GM10248 (cell line): ENCODE measurements at regions not wholly inside any gene's neighbourhood (a gene's known extent, or its start where the extent isn't known, plus 50 kb on each side); places are given as distances from the start of the nearest gene placed in this dataset.

ENCODE experiments used
- CTCF ChIA-PET: fragments of 300-600 bp; sonication (Branson Sonifier 250); formaldehyde crosslinking; extraction: SDS; loops from one replicate; lab custom pipeline; 2021; ENCODE audit warnings: antibody characterized with exemption; lab: Yijun Ruan, JAX
- POLR2A ChIA-PET: fragments of 350-650 bp; sonication (Branson Sonifier 250); formaldehyde crosslinking; extraction: SDS; loops from one replicate; lab custom pipeline; 2020; ENCODE audit warnings: antibody characterized with exemption; lab: Yijun Ruan, JAX
- DNase-seq: peaks from one replicate; pipeline ENCODE4 v3.0.0; 2012; ENCODE audit errors: extremely low spot score
- TF ChIP-seq, protein P1 (sequence below): IDR thresholded peaks from 2 replicates; pipeline ENCODE4 v1.5.1; 2012; ENCODE audit warnings: mild to moderate bottlenecking, low read depth; ENCODE audit errors: extremely low read depth, missing control alignments, control extremely low read depth

DNA sequence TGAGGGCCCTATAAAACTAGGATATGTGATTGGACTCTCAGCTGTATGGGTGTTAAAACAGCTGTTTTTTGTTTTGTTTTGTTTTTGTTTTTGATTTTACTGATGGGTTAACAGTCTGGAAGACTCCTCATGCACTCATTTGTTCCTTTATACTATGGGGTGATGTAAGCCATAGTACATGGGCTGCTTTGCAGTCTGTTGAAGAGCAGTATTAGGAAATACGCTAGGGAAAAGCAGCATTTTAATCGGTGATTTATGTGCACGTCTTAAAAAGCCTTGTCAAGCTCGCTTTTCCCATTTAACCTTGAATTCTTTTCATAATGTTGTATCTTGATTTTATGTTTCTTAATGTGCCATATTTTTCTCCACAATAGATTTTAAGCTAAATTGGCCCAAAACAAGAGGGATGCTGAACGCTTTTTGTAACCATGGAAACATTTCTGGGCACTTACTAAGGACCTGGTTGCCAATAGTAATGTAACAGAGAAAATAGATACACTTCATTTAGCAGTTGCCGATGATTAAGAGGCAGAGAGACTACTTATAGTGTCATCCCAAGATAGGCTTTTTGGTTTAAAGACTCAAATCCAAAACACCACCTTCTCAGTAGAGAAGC, 244.0 kb downstream of the SNAPC1 start:
- DNase-seq, result no peak
- ChIA-PET CTCF (no interaction called here), POLR2A (no interaction called here)
- TF ChIP-seq, protein P1, sequence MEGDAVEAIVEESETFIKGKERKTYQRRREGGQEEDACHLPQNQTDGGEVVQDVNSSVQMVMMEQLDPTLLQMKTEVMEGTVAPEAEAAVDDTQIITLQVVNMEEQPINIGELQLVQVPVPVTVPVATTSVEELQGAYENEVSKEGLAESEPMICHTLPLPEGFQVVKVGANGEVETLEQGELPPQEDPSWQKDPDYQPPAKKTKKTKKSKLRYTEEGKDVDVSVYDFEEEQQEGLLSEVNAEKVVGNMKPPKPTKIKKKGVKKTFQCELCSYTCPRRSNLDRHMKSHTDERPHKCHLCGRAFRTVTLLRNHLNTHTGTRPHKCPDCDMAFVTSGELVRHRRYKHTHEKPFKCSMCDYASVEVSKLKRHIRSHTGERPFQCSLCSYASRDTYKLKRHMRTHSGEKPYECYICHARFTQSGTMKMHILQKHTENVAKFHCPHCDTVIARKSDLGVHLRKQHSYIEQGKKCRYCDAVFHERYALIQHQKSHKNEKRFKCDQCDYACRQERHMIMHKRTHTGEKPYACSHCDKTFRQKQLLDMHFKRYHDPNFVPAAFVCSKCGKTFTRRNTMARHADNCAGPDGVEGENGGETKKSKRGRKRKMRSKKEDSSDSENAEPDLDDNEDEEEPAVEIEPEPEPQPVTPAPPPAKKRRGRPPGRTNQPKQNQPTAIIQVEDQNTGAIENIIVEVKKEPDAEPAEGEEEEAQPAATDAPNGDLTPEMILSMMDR, result no peak

DNA sequence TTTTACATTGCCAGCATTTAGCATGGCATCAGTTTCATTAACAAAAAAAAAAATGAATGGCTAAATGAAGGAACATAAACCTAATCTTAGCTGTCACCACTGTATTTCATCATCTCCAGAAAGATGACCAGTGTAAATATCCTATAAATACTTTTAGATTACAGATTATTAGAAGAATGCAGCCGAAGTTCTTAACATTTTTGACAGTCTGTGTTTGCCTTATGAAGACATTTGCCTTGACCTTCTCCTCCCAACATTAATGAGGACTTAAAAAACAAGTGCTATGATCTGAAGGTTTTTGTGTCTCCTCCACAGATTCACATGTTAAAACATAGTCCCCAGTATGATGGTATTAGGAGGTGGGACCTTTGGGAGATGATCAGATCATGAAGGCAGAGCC, 253.0 kb downstream of the SNAPC1 start:
- CTCF ChIA-PET, result no interaction called here
- POLR2A ChIA-PET, result no interaction called here
- TF ChIP-seq, protein P1, result no peak
- DNase-seq, result no peak

DNA sequence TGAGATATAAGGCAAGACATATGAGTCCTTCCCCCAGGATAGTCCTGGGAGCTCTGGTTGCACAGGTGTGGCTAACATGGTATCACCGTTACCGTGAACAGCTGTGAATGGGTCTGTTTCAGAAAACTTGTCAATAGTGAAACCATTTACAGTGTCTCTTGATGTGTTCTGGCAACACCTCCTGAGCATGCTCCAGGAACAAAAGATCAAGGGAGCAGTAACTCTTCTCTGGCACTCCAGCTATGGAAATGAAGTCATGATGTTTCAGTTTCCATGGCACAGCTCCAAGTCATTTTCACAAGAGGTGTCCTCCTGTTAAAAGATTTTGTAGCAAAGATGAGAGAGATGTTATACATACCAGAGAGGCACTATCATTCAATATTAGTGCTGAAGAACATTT, 253.7 kb downstream of the SNAPC1 start:
- POLR2A ChIA-PET, result no interaction called here

DNA sequence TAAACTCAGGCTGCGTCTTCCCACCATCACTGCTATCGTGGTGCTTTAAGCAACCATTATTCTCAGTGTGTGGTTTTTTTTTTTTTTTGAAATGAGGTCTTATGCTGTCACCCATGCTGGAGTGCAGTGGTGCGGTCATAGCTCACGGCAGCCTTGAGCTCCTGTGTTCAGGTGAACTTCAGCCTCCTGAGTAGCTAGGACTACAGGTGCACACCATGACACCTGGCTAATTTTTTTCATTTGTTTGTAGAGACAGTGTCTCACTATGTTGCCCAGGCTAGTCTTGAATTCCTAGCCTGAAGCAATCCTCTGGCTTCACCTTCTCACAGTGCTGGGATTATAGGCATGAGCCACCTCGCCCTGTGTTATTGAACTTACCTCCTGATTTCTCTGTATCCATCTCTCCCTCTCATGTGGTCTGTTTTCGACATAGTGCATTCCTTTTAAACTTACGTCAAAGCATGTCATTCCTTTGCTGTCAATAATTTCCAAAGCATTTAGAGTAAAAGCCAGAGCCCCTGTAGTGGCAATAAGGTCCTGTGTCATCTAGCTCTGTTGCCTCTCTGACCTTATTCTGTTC, 255.5 kb downstream of the SNAPC1 start:
- TF ChIP-seq, protein P1, result no peak

More for the DNA sequence above, 253.7 kb downstream of the SNAPC1 start:
- no peak for DNase-seq
- CTCF ChIA-PET, result no interaction called here
- TF ChIP-seq, protein P1, result no peak

DNA sequence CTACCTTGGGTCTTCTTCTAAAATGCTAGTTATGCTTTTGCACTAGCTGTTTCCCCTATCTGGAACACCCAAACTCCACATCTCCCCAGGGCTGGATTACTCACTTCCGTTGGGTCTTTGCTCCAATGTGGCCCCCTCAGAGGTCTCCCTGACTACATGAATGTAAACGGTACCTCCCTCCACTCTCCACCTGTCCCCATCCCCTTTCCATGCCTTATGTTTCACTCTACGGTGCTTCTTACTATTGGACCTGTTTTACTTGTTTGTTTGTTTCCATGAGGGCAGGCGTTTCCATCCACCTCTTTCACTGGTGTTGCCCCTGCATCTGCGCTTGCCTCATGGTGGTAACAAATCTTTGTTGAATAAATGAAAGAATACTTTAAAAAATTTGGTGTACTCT, 256.4 kb downstream of the SNAPC1 start:
- ChIA-PET CTCF (no interaction called here), POLR2A (no interaction called here)
- TF ChIP-seq, protein P1, result no peak

More for the DNA sequence above, 255.5 kb downstream of the SNAPC1 start:
- POLR2A ChIA-PET, result no interaction called here
- DNase-seq, result no peak
- CTCF ChIA-PET, result no interaction called here

DNA sequence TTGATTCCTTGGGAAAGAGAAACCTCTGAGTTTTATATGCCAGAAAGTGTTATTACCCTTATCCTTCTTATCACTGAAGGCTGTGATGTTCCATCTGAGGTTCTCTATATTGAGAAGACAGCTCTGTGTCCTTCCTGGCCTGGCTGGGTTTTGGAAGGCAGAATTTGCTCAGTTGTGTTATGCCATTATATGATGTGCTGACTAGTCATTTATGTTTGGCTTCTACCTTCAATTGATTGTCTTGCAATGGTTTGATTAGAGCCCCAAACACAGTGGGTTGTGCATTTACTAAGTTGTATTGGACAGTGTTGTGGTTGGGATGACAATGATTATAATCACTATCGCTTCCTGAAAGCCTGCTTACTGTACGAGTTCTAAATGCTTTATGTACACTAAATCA, 265.7 kb downstream of the SNAPC1 start:
- CTCF ChIA-PET, result interaction anchor here (1.6 kb wide), 1 partner anchor 12 kb away, joined by 9 read pairs; no protein-coding TSS in a partner anchor
- DNase-seq, result no peak
- POLR2A ChIA-PET, result no interaction called here
- TF ChIP-seq, protein P1, result no peak

More for the DNA sequence above, 256.4 kb downstream of the SNAPC1 start:
- DNase-seq, result no peak
